ENCODE measurements at regions not wholly inside any gene's neighbourhood (a gene's known extent, or its start where the extent isn't known, plus 50 kb on each side); places are given as distances from the start of the nearest gene placed in this dataset.

GRCh38 chr11:105204636-105205035, 65.1 kb upstream of the CARD18 start:
- H3K27ac ChIP-seq, result no peak overlapping the region
- H3K4me3 ChIP-seq, result no peak overlapping the region

DNA sequence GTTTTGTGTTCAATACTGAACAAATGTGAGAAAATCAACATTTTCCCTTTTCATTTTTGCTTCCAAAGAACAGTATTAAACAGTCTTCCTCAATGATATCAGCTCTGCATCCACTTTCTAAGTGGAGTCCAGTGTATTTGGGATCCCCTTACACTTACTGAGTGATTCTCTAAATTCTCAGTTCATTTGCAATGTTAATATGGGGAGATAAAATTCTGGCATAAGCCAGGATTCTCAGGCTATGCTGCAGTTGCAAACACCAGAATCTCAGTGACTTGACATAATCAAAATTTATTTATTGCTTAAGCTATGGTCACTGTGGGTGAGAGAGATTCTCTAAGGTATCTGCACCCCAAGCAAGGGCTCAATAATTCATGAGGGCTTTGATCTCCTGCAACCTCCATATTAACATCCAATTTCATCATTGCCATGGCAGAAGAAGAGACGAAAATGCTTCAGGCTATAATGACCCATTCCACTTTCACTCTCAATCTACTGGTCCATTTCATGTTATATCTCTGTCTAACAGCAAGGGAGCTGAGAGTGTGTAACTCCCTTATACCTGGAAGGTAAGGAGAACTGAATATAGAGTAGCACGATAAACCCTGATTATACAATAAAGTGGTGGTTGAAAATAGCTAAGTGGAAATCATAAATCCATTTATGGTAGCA, 64.1 kb upstream of the CARD18 start:
- no peak overlapping the region for H3K4me3 ChIP-seq
- H3K27ac ChIP-seq, result no peak overlapping the region

DNA sequence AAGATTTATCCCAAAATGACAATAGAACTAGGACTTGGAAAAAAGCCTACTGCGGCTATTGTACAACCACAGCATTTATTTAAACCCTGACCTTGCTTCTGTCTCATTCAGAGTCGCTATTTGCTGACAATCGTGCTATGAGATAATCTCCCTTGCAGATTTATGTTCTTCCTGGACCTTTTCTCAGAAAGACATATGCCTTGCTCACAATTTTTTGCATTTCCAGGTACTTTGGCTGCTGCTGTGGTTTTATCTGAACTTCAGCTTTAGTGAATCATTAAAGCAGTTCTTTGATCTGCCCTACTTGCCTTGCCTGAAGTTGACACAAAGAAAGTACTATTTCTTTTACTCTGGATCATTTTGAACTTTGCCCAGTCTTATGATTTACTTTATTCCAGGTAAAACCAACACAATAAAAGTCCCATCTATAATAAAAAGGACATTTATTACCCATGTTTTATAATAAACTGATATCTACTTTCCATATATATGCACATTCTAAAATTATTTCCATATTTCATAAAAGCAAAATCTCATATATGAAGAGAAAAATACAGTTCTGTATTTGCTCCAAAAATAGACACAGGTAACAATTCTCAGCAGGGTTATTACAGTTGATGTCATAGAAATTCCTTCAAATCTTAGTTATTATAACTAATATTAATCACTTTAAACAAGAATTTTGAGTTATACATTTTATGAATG, 63.4 kb upstream of the CARD18 start:
- no peak overlapping the region for H3K4me3 ChIP-seq
- H3K27ac ChIP-seq, result no peak overlapping the region

DNA sequence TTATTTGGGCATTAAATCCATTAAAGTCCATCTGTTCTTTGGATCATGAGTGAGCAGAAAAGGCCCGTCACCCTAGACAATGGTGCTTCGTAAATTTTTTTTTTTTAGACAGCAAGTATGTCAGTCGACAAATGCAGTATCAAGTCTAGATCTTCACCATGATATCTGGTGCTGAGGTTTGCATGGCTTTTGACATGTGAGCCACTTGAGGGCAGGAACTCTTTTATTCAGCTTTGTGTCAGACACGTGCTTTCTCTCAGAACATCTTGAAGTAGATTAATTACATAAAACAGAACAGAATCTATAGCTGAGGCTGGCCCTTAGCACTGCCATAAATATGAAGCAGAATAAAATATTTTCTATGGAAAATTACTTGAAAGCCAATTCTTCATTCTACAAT, 62.9 kb upstream of the CARD18 start:
- Histone ChIP-seq H3K4me3 (no peak overlapping the region), H3K27ac (no peak overlapping the region)

GRCh38 chr11:105201166-105201565, 61.6 kb upstream of the CARD18 start:
- H3K4me3 ChIP-seq, result no peak overlapping the region
- no peak overlapping the region for H3K27ac ChIP-seq

DNA sequence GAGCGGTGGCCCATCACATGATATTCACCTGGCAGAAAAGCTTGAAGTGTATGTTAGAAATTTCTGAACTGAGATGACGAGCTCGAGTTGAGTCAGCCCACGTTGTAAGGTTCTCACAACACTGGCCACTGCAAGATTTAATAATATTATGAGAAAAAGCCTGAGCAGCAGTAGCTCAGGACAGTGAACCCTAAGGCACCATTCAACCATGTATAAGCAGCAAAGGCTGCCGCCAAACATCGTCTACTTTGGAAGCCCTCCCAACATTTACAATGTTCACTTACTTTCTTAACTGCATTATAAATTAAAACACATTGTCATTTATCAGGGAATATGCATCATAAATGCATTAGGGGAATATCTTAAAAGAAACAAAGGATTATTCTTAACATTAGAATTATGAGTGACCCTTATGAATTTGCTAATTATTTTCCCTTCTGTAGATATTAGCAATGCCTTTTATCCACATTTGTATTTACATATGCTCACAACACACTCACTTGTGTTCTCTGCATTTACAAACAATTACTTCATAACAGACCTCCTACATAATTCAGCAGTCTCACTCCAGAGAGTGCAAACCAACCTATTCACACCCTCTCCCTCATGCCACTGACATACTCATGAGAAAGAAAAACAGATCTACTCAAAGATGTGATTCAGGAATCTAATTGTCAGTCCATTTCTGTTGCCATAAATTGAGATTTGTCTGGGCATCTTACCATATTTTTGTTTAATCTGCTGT, 57.7 kb upstream of the CARD18 start:
- Histone ChIP-seq H3K27ac (no peak overlapping the region), H3K4me3 (no peak overlapping the region)

- no peak overlapping the region for H3K4me3 ChIP-seq
- H3K27ac ChIP-seq, result no peak overlapping the region
Measured at GRCh38 chr11:105193260-105193659, 53.7 kb upstream of the CARD18 start.

GRCh38 chr11:105192115-105192514, 52.5 kb upstream of the CARD18 start:
- Histone ChIP-seq H3K4me3 (no peak overlapping the region), H3K27ac (no peak overlapping the region)

DNA sequence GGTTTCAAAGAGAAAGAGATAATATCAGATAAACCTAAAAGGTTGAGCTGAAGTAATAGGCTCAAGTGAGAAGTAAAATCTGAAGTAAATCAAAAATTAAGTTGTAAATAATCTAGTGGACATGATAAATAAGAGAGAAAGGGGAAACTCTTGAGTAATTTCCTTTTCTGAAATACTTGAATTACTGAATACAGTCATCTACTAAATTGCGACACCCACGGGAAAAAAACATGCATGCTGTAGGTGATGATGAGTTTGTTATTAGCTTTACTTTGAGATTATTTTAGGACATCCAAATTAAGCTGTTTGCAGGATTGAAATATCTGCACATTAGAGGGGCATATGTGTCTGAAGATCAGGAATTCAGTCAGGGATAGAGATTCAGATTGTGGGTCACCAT, 50.0 kb upstream of the CARD18 start:
- Histone ChIP-seq H3K4me3 (no peak overlapping the region), H3K27ac (peak overlapping the region in 1 of 21 experiments; percentile 46)

Data from skin epidermis (tissue), 12 donors.